C4-2B (cell line): ENCODE measurements at regions not wholly inside any gene's neighbourhood (a gene's known extent, or its start where the extent isn't known, plus 50 kb on each side); places are given as distances from the start of the nearest gene placed in this dataset.

ENCODE experiments used
- CTCF ChIP-seq: fragments of 450-650 bp; conservative IDR thresholded peaks from 2 replicates; pipeline ENCODE4 v1.5.1; 2017; ENCODE audit warnings: mild to moderate bottlenecking
- ZFX ChIP-seq: fragments of 450-650 bp; IDR thresholded peaks from 2 replicates; pipeline ENCODE4 v1.6.1; 2017

- TF ChIP-seq CTCF (no peak), ZFX (no peak)
These were observed 494.0 kb upstream of the B3GALT2 start for GRCh38 chr1:193680247-193680923.
